GM21423 (cell line): ENCODE measurements at regions not wholly inside any gene's neighbourhood (a gene's known extent, or its start where the extent isn't known, plus 50 kb on each side); places are given as distances from the start of the nearest gene placed in this dataset.

Experiments used
- ATAC-seq: cut with Tn5 transposase; IDR thresholded peaks from one replicate; pipeline ENCODE4 v1.9.1; 2021; ENCODE audit warnings: mild to moderate bottlenecking, moderate library complexity; ENCODE audit not compliant: unreplicated experiment

- ATAC-seq, result no peak
Observed at GRCh38 chr2:137729305-137729704, 235.0 kb upstream of the HNMT start.

GRCh38 chr2:137737559-137737958, 226.7 kb upstream of the HNMT start:
- ATAC-seq, result no peak

- no peak for ATAC-seq
Observed at GRCh38 chr2:137741784-137742362, 222.4 kb upstream of the HNMT start.

- no peak for ATAC-seq
Observed at GRCh38 chr2:137747509-137747908, 216.8 kb upstream of the HNMT start.

DNA sequence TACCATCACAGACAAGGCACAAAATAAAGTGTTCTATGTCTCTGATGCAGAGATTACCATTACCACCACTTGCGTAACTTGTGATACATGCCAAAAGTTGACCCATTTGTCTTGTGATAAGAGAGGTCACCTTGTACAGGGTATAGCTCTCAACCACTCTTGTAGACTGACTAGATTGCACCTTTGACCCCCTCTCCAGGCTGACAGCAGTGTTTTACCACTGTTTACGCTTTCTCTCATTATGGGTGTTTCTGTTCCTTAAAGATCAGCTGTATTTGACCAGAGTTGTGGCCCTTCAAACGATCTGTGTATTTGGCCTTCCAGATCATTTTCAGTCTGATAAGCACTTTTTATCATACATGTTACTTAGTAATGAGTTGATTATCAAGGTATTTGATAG, 215.7 kb upstream of the HNMT start:
- no peak for ATAC-seq

DNA sequence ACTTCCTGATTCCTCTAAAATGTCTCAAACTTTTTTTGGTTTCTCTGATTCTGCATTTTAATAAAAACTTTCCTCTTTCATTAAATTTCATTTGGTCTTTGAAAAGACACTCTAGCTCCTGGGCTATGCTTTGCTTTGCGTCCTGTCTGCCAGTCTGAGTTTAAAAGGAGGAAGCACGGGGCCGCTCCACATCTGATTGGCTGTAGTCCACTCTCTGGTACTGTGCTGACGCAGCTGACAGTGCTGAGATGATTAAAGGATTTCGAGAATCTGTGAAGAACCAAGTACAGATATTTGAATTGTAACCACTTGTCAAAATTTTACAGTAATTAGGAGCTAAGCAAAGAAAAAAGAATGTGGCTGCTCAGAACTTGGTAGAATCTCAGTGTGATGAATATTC, 199.6 kb upstream of the HNMT start:
- ATAC-seq, result no peak

DNA sequence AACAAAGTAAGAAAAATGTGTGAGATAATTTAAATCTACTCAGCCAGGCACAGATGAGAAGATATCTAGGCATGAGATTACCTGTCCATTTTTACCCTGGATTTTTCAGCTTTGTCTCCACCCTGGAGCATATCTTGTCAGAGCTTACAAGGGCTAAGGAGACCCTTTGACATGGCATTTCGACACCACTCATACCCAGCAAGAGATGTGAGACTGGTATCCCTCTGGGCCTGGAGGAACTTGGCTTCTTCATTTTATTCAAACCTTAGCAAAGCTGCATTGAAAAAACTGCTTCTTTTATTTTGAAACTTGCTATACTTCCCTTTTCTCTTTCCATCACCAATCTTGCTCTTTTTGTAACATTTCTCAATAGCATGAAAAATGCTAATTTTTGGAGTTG, 194.9 kb upstream of the HNMT start:
- no peak for ATAC-seq

DNA sequence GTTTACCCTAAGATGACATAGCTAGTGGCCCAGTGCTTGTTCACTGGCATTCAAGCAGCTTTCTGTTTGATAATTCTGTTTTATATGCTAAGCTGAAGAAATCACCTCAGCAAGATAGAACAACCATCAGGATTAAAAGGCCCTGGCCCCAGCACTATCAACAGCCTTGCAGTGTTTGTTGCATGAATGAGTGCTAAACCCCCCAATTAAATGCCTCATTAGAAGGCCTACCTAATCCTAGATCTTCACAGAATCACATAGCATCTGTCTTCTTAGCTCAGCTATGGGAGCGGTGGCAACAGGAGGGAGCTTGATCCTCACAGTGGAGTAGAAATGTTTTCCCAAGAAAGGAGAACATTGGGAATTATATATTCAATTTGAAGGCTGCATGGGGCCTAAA, 194.1 kb upstream of the HNMT start:
- ATAC-seq, result no peak

DNA sequence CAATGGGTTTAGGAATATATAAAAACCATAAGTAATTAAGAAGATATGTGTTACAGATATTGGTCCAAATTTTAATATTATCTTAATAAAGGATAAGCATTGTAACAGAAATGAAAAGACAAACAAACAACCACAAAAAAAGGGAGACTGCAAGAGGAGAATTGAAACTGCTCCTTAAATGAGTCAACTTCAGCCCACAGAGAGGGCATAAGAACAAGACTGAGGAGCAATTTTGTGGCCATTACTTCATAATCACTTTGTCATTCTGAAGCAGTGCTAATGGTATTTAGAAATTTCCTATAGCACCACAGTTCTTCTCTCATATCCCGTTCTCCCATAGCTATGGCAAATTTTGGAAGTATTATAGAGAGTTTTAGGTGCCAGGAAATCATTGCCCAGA, 193.2 kb upstream of the HNMT start:
- ATAC-seq, result no peak

GRCh38 chr2:137772451-137772850, 191.8 kb upstream of the HNMT start:
- no peak for ATAC-seq

GRCh38 chr2:137775529-137775928, 188.7 kb upstream of the HNMT start:
- ATAC-seq, result no peak

DNA sequence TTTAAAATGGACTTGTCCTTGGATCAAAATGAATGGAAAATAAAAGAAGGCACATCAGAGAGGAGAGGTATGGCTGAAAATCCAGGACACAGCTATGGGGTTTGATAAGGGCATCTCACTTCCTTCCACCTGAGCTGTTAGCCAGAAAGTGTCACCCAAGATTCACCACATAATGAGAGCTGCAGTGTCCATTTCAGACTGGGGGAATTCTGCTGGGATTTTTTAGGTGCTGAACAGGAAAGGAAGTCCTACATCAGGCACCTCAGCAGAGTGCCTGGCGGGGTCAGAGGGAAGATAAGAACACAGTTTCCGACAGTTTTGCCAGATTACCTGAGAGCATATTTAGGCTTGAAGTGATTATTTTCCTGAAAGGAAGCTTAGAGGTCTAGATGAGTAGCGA, 187.6 kb upstream of the HNMT start:
- ATAC-seq, result no peak

DNA sequence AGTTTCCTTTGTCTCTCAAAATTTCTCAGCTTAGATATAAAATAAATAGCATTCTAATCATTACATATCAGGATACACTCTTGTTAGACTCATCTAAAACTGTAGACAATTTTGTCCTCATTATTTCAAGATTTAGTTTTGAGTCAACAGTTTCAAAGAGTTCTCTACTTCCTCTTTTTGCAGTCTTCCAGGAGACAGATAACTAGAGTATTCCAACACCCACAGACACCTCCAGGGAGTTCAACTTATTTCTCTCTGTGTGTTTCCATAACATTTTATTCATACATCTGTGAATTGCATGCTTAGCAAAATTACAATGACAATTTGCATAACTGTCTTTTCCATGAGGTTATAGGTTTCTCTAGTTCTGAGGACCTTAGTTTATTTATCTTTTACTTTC, 166.6 kb upstream of the HNMT start:
- ATAC-seq, result no peak

- ATAC-seq, result no peak
Observed at GRCh38 chr2:137799600-137799999, 164.7 kb upstream of the HNMT start.

- ATAC-seq, result no peak
Observed at GRCh38 chr2:137800386-137800785, 163.9 kb upstream of the HNMT start.

- no peak for ATAC-seq
Observed at GRCh38 chr2:137801228-137801627, 163.0 kb upstream of the HNMT start.

DNA sequence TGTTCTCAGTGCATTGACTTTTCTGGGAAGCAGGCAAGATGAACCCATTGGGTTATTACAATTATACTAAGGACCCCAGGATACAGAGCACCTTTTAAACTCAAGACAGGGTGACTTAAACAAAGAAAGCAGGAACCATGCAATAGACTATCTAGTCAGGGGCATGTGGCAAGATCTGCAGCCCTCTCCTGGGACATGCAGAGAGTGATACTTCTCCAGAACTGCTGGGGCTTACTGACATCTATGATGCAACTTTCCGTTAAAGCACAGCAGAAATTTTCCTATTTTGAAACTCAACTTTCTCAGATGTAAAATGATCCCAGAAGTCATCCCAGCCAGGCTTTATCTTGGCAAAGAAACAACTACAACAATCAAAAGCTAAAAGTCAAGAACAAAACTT, 162.2 kb upstream of the HNMT start:
- ATAC-seq, result no peak

DNA sequence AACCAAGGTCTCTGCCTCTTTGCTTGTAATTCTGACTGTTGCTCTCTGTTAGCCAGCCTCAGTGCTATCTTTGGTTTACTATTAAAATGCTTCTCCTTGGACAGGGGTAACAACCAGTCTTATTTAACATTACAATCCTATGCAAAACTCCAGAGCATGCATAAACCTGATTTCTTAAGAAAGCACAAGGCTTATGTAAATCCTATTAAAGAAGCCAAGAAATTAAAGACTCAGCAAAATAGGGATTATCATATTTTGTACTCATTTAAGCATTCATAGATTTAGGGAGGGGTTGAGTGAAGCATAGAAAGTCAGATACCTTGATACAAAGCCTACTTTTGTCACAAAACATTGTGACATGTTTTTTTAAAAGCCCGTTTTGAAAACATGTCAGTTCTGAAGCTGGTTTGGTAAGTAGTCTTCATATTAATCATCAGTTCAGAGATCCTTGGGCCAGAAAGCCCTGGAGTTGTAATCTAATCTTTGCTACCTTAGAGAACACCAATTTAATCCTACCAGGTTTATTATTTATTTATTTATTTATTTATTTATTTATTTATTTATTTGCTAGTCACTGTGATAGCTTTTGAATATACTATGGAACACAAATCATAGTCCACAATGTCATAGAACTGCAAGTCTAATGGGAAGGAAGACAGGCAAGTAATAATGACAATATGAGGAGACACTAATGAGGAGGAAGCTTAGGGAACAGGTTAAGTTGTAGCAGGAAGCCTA, 158.0 kb upstream of the HNMT start:
- no peak for ATAC-seq

GRCh38 chr2:137809252-137809651, 155.0 kb upstream of the HNMT start:
- no peak for ATAC-seq

GRCh38 chr2:137809837-137810236, 154.4 kb upstream of the HNMT start:
- no peak for ATAC-seq

- ATAC-seq, result no peak
Observed at GRCh38 chr2:137812517-137812916, 151.8 kb upstream of the HNMT start.

DNA sequence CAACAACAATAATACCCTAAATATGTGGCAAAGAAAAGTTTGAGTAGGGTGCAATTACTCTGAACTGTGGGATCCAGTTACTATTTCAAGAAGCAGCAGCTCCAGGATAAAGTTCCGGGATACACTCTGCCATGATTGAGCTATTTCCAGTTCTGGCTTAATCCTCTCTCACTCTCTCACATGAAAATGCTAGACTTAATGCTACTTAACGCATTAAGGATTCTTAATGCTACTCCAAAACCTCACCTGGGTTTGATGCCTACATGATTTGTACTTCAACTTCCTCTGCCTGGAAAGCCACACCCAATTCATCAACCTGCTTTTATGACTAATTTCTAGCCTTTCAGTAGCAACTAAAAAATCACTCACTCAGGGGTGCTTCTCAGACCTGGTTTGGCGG, 151.1 kb upstream of the HNMT start:
- no peak for ATAC-seq

DNA sequence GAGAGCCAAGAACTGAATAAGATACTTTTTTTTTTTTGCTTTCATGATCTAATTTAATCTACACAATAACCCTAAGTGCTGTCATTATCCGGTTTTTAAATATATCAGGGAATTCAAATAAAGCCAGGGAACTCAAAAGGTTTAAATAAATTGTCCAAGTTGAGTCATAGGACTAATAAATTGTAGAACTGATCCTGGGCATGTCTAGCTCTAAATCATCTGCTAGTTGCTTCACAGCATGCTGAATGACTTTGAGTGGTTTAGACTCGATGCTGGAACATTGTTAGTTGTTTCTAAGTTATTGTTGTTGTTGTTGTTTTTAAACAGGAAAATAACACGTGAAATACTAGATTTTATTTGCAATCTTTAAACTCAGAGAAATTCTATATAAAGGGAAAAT, 147.2 kb upstream of the HNMT start:
- ATAC-seq, result no peak
